Activated CD4-positive, alpha-beta T cell treated with anti-CD3 and anti-CD28 coated beads, Interleukin-2, Interleukin-4, amounts not matched to agents 100 ng/mL and 50 ng/mL, durations not matched to agents 16 hours and 8 hours (primary cell): ENCODE measurements at regions not wholly inside any gene's neighbourhood (a gene's known extent, or its start where the extent isn't known, plus 50 kb on each side); places are given as distances from the start of the nearest gene placed in this dataset.

Experiments used
- DNase-seq: peaks from one replicate; pipeline ENCODE4 v3.0.0-alpha.2; 2020; ENCODE audit warnings: low spot score

DNA sequence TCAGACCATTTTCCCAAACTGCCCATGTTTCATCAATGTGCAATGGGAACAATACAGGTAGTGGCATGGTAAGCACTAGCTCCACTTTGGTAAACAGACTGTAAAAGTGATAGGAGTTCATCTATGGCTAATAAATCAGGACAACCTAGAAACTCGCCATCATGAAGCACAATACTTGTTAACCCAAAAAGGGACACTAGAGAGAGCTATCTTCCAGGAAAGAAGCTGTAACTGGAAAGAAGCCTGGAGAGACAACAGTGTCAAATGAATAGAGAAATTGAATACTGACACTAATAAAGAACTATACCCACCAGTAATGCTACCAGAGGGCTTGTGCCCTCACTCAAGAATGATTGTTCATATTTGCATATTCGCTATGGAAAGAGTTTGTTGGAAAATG, 164.7 kb upstream of the RGS18 start:
- DNase-seq: no peak

DNA sequence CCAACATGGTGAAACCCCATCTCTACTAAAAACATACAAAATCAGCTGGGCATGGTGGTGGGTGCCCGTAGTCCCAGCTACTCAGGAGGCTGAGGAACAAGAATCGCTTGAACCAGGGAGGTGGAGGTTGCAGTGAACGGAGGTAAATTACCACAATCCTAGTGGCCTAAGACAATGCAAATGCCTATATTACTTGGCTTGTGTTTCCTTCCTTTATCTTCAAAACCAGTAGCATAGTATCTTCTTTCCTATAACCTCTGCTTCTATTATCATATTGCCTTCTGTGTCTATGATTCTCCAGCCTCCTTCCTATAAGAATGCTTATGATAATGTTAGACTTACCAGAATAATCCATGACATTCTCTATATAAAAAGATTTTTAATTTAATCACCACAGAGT, 156.2 kb upstream of the RGS18 start:
- no peak for DNase-seq

GRCh38 chr1:192003295-192004077, 154.8 kb upstream of the RGS18 start:
- no peak for DNase-seq

DNA sequence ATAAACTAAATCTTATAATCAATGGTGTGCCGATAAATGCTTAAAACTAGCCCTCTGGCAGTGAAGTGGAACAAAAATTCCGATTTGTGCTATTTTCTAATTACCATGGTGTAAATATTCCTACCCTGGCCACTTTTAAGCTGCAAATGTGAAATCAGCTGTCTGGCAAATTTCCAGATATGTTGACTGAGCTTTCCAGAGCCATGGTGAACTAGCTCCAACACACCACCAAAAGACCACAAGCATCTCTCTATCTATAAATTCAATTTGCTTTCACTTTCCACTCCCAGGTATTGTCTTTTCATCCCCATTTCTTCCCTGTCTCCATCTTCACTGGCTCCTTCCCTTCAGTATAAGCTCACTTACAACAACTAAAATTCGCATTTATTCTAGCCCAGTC, 152.3 kb upstream of the RGS18 start:
- no peak for DNase-seq

GRCh38 chr1:192008281-192008825, 149.9 kb upstream of the RGS18 start:
- no peak for DNase-seq

- no peak for DNase-seq
Measured at GRCh38 chr1:192010406-192010805, 147.9 kb upstream of the RGS18 start.

DNA sequence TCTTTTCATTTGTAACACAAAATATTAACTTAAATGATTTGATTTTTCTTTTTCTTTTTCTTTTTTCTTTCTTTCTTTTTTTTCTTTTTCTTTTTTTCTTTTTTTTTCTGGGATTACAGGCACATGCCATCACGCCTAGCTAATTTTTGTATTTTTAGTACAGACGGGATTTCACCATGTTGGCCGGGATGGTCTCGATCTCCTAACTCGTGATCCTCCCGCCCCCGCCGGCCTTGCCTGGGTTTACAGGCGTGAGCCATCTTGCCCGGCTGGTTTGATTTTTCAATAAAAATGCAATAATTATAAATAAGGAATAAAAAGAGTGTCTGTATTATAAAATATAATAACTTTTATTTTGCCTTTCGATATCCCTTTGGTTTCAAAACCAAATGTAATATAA, 146.7 kb upstream of the RGS18 start:
- no peak for DNase-seq

DNA sequence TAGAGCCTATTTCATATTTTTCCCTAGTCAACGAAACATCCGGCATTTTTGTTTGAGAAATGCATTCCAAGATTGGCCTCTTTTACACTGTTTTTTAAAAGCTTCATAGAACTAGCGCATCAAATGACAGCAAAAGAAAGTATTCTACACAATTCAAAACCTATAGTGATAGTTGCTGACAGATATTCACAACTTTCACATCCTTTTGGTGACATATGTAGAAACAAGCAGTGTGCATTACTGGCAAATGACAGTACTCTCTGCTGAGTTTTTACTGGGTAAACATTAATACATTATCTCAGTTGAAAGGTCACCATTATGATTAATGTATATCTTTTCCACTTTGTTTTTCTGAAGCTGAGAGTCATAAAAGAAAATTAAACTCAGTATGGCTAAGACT, 135.4 kb upstream of the RGS18 start:
- no peak for DNase-seq

DNA sequence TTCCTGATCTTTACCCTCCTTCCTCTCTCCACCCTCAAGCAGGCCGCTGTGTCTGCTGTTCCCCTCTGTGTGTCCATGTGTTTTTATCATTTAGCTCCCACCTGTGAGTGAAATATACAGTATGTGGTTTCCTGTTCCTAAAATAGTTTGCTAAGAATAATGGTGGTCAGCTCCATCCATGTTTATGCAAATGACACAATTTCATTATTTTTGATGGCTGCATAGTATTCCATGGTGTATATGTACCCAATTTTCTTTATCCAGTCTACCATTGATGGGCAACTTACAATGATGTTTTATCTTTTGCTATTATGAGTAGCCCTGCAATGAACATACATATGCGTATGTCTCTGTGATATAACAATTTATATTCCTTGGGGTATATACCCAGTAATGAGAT, 133.4 kb upstream of the RGS18 start:
- no peak for DNase-seq

- no peak for DNase-seq
Measured at GRCh38 chr1:192038567-192038966, 119.7 kb upstream of the RGS18 start.

DNA sequence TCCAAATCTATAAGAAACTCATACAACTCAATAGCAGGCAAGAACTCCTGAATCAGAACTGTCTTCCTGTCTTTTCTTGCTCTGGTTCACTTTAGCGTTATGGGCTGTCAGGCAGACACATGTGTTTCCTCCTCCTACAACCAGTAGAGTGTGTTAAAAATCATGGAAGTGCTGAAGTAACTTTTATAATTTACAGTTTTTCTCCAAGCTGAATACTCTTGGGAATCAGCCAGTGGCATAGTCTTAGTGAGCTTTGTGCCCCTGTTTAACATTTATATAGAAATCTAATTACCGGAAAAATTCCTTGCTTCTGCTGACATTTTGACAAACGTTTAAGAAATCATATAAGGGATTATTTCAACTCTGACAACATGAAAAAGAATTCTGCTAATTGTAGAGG, 113.1 kb upstream of the RGS18 start:
- no peak for DNase-seq

- DNase-seq: no peak
Measured at GRCh38 chr1:192053531-192053971, 104.7 kb upstream of the RGS18 start.

DNA sequence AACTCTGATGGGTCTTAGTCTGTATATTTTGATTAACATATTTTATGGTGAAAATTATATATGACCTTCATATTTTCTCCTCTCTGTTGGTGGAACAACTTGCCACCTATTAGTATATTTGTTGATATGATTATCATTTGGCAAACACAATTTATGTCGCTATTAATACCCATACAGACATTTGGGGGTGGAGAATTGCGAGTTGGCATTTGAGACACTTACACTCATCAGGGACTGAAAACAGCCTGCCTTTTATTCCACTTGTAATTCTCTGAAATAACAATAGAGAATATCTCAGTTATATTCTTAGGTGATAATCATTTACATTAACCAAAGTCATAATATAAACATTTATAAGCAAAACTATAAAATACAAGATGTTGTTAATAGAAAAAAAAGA, 100.5 kb upstream of the RGS18 start:
- no peak for DNase-seq

DNA sequence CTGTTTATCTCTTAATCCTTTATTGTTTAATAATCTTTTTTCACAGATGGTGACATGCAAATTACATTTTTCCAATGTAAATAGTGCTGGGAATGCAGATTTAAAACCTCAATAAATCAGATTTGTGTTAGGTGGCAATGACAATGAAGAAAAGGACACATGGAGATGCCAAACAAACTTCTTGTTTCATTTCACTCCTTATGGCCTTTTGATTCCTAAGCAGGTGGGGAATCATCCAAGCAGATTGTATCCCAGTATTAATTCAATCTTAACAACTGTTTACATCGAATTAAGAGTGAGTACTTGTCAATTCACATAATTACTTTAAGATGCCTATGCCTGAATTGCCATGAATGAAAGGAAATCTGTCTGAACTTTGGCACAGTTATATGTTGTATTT, 98.9 kb upstream of the RGS18 start:
- no peak for DNase-seq

- no peak for DNase-seq
Measured at GRCh38 chr1:192061556-192061955, 96.7 kb upstream of the RGS18 start.

GRCh38 chr1:192065087-192065486, 93.2 kb upstream of the RGS18 start:
- DNase-seq: no peak

GRCh38 chr1:192066202-192066601, 92.1 kb upstream of the RGS18 start:
- no peak for DNase-seq

GRCh38 chr1:192067360-192067759, 90.9 kb upstream of the RGS18 start:
- no peak for DNase-seq

DNA sequence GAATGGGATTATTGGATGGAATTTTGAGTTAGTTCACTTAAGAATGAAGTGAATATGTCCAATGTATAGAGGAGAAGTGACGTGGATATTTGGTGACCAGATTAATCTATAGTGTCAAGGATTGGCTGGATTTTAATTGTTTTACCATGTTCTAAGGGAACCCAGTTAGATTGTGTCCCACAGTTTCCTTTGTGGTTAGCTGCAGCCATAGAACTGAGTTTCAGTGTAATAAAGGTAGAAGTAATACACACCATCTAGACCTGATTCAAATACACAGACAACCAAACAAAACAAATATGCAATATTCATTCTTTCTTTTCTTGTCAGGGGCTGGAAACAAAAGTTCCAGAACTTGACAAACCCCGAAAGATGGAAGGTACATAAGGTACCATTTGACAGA, 88.0 kb upstream of the RGS18 start:
- no peak for DNase-seq

DNA sequence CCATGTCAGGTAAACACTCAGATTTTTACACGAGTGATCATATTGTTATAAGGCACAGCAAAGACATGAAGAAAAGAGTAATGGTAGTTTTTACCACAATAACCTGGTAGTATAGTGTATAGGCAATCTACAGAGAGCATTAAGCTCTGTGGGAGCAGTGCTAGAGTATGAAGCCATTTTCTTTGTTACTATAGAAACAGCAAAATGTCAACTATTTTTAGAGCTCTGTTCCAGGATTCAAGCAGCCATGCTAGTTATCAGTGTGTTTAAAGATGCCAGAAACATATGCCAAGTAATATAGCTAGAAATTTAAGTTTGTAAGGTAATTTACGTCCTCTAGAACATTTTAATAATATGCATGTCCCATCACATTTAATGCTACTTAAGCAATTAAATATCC, 77.6 kb upstream of the RGS18 start:
- DNase-seq: no peak

DNA sequence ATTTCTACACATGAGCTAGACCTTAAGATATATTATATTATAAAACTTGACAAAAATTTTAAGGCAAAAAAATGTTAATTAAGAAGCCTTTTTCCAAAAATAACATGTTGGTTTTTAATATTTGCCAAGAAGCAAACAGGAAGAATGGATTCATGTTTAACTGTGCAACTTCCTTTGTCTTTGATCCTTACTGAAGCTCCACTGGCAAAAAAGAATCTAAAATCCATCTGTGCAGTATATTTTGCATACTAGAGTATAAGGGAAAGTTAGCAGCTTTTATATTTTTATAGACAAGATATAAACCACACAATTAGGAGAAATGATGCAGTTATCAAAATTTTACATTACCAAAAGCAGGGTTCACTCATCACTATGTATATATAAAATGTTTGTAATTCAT, 76.9 kb upstream of the RGS18 start:
- no peak for DNase-seq

- no peak for DNase-seq
Measured at GRCh38 chr1:192086644-192087043, 71.6 kb upstream of the RGS18 start.

DNA sequence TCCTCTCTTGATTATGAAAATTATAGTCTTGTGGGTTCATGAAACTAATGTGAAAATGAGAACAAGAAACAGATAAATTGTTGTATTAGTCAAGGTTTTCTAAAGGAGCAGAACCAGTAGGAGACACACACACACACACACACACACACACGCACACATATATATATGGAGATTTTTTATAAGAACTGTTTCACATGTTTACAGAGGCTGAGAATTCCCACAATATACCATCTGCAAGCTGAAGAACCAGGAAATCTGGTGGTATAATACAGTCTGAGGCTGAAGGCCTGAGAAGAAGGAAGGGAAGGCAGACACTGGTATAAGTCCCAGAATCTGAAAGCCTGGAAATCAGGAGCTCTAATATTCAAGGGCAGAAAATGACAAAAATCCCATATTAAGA, 70.9 kb upstream of the RGS18 start:
- no peak for DNase-seq

DNA sequence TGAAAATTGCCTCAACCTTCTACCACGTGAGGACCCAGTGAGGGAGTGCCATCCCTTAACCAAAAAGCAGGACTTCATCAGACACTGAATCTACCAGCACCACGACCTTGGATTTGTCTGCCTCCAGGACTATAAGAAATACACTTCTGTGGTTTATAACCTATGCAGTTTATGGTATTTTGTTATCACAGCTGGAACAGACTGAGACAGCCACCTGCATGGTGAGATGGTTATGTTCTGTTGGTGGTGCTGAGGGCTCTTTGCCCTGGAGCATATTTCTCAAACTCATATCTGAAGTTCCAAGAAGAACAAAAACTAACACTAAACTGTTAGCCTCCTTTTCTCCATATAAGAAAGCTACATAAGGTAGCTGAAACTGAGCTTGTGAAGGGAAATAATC, 69.8 kb upstream of the RGS18 start:
- DNase-seq: no peak
